ENCODE measurements at regions not wholly inside any gene's neighbourhood (a gene's known extent, or its start where the extent isn't known, plus 50 kb on each side); places are given as distances from the start of the nearest gene placed in this dataset.

DNA sequence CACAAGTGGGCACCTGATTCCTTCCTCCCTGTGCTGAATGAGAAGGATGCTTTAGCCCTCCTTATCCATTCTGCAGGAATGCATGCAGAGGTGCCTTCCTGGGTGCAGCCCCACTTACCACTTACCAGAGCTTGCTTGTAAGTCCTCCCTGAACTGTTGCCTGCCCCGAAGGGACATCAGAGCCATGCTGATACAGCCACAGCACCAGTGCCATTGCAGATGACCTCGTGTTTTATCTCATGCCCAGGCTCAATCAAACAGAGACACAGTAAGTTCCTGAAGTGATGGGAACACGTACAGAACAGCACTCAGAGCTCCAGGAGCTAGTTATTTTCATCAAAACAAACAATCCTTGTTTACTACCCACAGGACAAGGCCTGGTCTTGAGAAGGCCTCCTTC, 81.9 kb downstream of the ATP1A1 start:
- no peaks in the 10 kb centered on the region for H3K4me1 Mint-ChIP-seq
- no peaks in the 10 kb centered on the region for H3K36me3 Mint-ChIP-seq
- no peak overlapping the region for H3K27ac Mint-ChIP-seq
- no peaks in the 10 kb centered on the region for H3K9me3 Mint-ChIP-seq
- no peak overlapping the region for H3K4me3 Mint-ChIP-seq
- H3K27me3 Mint-ChIP-seq, result no peaks in the 10 kb centered on the region

DNA sequence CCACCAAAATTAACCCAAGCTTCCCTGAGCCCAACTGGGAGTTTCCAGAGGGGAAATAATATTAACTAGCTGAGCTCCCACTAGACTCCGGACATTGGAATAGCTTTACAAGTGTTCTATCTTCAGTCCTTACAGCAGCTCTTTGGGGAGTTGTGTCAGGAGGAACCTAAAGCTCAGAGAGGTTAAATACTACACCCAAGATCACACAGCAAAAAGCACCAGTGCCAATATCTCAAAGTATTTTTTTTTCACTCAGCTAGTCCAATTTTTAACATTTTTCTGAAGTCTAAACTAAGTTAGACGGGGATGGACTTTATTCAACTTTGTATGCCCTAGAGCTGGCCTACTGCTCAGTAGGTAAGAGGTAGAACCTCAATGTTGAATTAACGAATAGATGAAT, 82.5 kb downstream of the ATP1A1 start:
- H3K27ac Mint-ChIP-seq, result no peak overlapping the region
- no peaks in the 10 kb centered on the region for H3K36me3 Mint-ChIP-seq
- H3K4me1 Mint-ChIP-seq, result no peaks in the 10 kb centered on the region
- H3K27me3 Mint-ChIP-seq, result no peaks in the 10 kb centered on the region
- no peak overlapping the region for H3K4me3 Mint-ChIP-seq
- no peaks in the 10 kb centered on the region for H3K9me3 Mint-ChIP-seq

DNA sequence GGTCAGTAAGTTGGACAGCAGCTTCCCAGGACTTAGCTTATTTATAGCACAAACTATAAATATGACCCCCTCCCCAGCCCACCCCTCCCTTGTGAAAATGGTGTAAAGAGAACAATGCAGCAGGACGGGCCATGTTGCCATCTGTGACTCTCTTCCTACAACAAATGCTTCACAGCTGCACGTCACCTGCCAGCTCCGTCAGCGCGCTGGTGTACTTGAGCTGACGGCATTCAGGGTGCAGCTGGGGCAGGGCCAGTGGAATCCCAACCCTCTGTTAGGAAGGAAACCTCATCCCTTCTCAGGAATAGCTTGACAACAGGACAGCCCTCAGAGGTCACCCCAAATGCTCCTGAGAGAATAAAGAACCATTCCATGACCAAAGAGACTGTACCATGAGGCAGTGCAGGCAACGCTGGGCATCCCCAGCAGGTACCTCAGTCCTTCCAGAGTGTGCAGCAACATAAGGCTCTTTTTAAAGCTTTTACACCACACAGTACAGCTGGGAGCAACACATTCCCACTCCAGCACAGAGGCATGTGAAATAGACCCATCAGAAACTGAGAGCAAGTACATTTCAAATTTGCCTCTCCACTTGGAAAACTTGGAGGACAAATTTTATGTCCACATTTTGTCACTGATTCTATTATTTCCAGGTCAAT, 85.0 kb downstream of the ATP1A1 start:
- H3K27ac Mint-ChIP-seq, result no peak overlapping the region
- no peaks in the 10 kb centered on the region for H3K9me3 Mint-ChIP-seq
- no peak overlapping the region for H3K4me3 Mint-ChIP-seq
- no peaks in the 10 kb centered on the region for H3K27me3 Mint-ChIP-seq
- H3K4me1 Mint-ChIP-seq, result no peaks in the 10 kb centered on the region
- H3K36me3 Mint-ChIP-seq, result no peaks in the 10 kb centered on the region

DNA sequence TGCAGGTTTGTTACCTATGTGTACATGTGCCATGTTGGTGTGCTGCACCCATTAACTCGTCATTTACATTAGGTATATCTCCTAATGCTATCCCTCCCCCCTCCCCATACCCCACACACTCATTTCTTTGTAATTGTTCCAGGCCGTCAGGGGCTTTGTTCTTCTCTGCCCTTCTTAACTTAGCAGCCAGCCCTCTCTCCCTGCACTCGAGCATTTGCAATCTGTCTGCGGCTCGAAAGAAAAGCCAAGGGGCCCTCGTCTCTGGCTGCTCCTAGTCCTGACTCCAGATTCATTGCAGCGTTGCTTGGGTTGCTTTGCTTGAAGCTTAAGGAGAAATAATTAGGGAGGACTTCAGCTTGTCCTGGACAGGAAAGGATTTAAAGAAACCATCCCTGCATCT, 85.7 kb downstream of the ATP1A1 start:
- Mint-ChIP-seq H3K4me3 (no peak overlapping the region), H3K4me1 (no peaks in the 10 kb centered on the region), H3K36me3 (no peaks in the 10 kb centered on the region), H3K27ac (no peak overlapping the region), H3K27me3 (no peaks in the 10 kb centered on the region), H3K9me3 (no peaks in the 10 kb centered on the region)

DNA sequence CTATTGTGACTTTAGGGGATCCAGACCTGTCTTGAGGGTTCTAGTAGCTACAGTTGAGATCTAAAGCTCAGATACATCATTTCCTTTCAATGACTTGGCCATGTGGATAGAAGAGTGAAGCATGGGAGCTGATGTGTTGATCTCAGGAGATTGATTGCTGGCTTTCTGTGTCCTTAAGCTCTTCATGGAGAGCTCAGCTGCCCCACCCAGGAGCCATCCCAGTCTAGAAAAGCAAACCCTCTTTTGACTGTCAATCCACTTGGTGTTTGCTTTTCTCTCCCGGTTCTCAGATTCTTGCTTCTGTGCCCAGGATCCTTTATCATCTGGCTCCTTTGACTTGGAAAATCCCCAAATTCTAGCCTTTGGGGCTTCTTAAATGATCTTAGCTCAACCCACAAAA, 87.2 kb downstream of the ATP1A1 start:
- no peak overlapping the region for H3K27ac Mint-ChIP-seq
- H3K9me3 Mint-ChIP-seq, result no peaks in the 10 kb centered on the region
- no peaks in the 10 kb centered on the region for H3K4me1 Mint-ChIP-seq
- H3K4me3 Mint-ChIP-seq, result no peak overlapping the region
- no peaks in the 10 kb centered on the region for H3K27me3 Mint-ChIP-seq
- H3K36me3 Mint-ChIP-seq, result no peaks in the 10 kb centered on the region

DNA sequence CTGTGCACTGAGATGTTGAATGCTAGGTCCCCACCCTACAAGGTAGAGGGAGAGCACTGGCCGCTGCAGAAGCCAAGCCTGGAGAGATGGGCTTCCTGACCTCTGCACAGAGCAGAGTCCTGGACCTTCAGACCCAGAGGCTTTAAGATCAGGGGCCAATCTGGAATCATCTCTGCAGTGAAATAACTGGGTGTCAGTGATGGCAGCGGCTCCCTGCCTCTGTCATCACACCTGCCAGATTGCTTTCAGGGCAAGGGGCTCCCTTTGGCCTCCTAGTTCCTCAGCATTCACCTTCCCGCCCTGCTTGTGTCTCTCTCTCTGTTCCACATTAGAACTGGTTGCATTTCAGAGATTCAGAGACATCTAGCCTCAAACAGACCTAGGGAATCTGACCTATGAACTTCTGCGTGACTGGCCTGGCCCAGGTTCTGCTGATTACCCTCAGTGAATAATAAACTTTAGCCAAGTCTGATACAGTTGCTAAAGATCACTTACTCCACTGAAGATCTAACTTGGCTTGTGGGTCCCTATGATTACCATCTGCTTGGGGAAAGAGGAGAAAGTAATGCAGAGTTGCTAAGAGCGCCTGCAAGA, 87.8 kb downstream of the ATP1A1 start:
- H3K27ac Mint-ChIP-seq, result no peak overlapping the region
- H3K9me3 Mint-ChIP-seq, result no peaks in the 10 kb centered on the region
- no peaks in the 10 kb centered on the region for H3K36me3 Mint-ChIP-seq
- H3K27me3 Mint-ChIP-seq, result no peaks in the 10 kb centered on the region
- H3K4me3 Mint-ChIP-seq, result no peak overlapping the region
- no peaks in the 10 kb centered on the region for H3K4me1 Mint-ChIP-seq

DNA sequence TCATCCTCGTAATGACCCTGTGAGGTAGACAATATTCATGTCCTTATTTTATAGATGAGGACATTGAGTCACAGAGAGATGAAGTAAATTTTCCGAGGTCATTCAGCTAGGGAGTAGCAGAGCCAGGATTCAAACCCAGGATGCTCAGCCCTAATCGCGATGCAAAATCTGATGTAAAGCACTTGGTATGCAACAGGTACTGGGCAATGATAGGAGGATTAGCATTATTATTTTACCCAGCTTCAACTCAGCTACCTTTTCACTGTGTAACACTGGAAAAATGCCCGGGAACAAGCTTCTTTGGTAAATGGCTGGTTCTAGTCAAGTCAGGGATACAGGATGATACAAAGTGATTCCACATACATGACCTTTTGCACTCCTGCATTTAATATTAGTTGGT, 88.7 kb downstream of the ATP1A1 start:
- H3K4me1 Mint-ChIP-seq, result no peaks in the 10 kb centered on the region
- peaks cover 0 to 2% (median 0%) of the 10 kb centered on the region in 3 donors for H3K9me3 Mint-ChIP-seq
- peaks cover under 1% of the 10 kb centered on the region for H3K36me3 Mint-ChIP-seq
- H3K27me3 Mint-ChIP-seq, result no peaks in the 10 kb centered on the region
- no peak overlapping the region for H3K4me3 Mint-ChIP-seq
- no peak overlapping the region for H3K27ac Mint-ChIP-seq

DNA sequence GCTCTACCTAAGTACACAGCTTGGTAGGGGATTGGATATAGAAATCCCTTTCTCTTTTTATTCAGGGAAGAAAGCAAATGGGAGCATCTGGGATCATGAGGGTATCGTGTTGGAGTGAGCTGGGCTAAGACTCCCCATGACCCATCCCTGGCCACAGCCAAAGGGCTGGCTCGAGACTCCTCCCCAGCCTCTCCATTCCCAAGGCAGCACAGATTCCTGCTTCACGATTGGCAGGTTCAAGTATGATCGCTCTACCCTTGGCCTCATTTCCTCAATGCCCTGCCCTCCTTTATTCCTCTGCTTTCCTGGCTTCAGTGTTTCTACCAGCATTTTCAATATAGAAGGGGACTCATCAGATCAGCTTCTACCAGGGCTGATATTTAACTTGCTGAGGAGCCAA, 89.7 kb downstream of the ATP1A1 start:
- Mint-ChIP-seq H3K4me1 (no peaks in the 10 kb centered on the region), H3K9me3 (peaks cover 0 to 3% (median 0%) of the 10 kb centered on the region in 3 donors), H3K4me3 (no peak overlapping the region), H3K27me3 (no peaks in the 10 kb centered on the region), H3K36me3 (peaks cover 2% of the 10 kb centered on the region), H3K27ac (no peak overlapping the region)

DNA sequence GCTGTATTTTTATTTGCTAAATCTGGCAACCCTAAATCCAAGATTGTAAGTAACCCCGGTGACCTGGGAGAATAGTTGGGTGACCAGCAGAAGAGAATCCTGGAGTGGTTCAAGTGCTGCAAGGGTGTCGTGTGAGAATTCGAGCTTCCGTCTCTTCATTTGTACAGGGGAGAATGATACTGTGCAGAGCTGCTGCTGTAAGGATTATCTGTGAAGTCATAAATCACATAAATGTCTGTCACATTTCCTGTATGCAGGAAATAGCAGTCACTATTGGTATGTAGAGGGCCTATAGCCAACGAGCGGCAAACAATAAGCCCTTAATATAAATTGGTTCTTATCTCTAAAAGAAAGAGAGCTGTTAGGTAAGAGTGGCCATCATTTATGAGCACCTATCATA, 90.7 kb downstream of the ATP1A1 start:
- H3K27me3 Mint-ChIP-seq, result peaks cover 1% of the 10 kb centered on the region
- peaks cover 0 to 3% (median 0%) of the 10 kb centered on the region in 3 donors for H3K9me3 Mint-ChIP-seq
- peak overlapping the region in 1 of 3 donors; percentile 47 for H3K27ac Mint-ChIP-seq
- H3K4me1 Mint-ChIP-seq, result no peaks in the 10 kb centered on the region
- H3K36me3 Mint-ChIP-seq, result peaks cover 2% of the 10 kb centered on the region
- H3K4me3 Mint-ChIP-seq, result no peak overlapping the region
